KMS-11 (cell line): ENCODE measurements at regions not wholly inside any gene's neighbourhood (a gene's known extent, or its start where the extent isn't known, plus 50 kb on each side); places are given as distances from the start of the nearest gene placed in this dataset.

Experiments used
- H2AFZ ChIP-seq: fragments of 200-600 bp; sonication (generic); 2 replicates; pipeline ENCODE4 v1.6.1; 2016; ENCODE audit warnings: antibody characterized with exemption, mixed run types, low read depth
- H3K27ac ChIP-seq: fragments of 200-600 bp; sonication (generic); 2 replicates; pipeline ENCODE4 v1.6.1; 2016; ENCODE audit warnings: mild to moderate bottlenecking, mixed run types
- H3K27me3 ChIP-seq: fragments of 200-600 bp; sonication (generic); 2 replicates; pipeline ENCODE4 v1.6.1; 2017; ENCODE audit warnings: mild to moderate bottlenecking, low read depth, mixed run types, moderate library complexity; ENCODE audit not compliant: insufficient read depth
- H3K36me3 ChIP-seq: fragments of 200-600 bp; sonication (generic); 2 replicates; pipeline ENCODE4 v1.6.1; 2017; ENCODE audit warnings: mild to moderate bottlenecking, mixed run types; ENCODE audit not compliant: insufficient read depth
- H3K4me1 ChIP-seq: fragments of 200-600 bp; sonication (generic); 2 replicates; pipeline ENCODE4 v1.6.1; 2016; ENCODE audit warnings: mild to moderate bottlenecking, low read depth, mixed run types; ENCODE audit not compliant: poor library complexity, severe bottlenecking
- H3K4me2 ChIP-seq: fragments of 200-600 bp; sonication (generic); 2 replicates; pipeline ENCODE4 v1.7.0; 2016; ENCODE audit warnings: mild to moderate bottlenecking, mixed run types
- H3K4me3 ChIP-seq: fragments of 200-600 bp; sonication (generic); IDR thresholded peaks from 2 replicates; pipeline ENCODE4 v1.6.1; 2017; ENCODE audit warnings: low read depth, low read length, mixed read lengths; ENCODE audit not compliant: insufficient read depth
- H3K79me2 ChIP-seq: fragments of 200-600 bp; sonication (generic); 2 replicates; pipeline ENCODE4 v1.6.1; 2016; ENCODE audit warnings: low read depth, mixed run types; ENCODE audit not compliant: insufficient read depth
- H3K9ac ChIP-seq: fragments of 200-600 bp; sonication (generic); 2 replicates; pipeline ENCODE4 v1.6.1; 2016; ENCODE audit warnings: mild to moderate bottlenecking, mixed run types
- H4K20me1 ChIP-seq: fragments of 200-600 bp; sonication (generic); 2 replicates; pipeline ENCODE4 v1.6.1; 2016; ENCODE audit warnings: mild to moderate bottlenecking, mixed run types; ENCODE audit not compliant: insufficient read depth
- TF ChIP-seq, protein P1 (sequence below): fragments of 200-600 bp; sonication (generic); conservative IDR thresholded peaks from 2 replicates; pipeline ENCODE4 v1.6.1; 2017; ENCODE audit warnings: low read depth, mild to moderate bottlenecking, antibody characterized with exemption, low read length, moderate library complexity, mixed read lengths

DNA sequence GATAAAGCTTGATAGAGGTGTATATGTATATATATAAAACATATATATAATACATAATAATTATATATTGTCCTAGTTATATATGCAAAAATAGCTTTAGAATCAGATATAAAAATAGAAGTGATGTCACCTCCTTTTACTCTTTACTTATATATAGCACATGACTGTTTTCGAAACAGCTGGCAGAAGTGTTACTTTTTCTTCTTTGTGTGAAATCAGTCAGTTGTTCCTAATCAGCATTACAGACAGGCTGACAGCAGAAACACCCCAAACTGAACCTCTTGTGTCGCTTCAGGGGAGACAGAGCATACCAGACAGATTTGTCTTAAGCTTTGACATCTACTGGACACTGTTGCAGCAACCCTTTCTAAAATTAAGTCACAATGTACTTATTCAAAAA, 684.9 kb upstream of the CELF2 start:
- TF ChIP-seq, protein P1, sequence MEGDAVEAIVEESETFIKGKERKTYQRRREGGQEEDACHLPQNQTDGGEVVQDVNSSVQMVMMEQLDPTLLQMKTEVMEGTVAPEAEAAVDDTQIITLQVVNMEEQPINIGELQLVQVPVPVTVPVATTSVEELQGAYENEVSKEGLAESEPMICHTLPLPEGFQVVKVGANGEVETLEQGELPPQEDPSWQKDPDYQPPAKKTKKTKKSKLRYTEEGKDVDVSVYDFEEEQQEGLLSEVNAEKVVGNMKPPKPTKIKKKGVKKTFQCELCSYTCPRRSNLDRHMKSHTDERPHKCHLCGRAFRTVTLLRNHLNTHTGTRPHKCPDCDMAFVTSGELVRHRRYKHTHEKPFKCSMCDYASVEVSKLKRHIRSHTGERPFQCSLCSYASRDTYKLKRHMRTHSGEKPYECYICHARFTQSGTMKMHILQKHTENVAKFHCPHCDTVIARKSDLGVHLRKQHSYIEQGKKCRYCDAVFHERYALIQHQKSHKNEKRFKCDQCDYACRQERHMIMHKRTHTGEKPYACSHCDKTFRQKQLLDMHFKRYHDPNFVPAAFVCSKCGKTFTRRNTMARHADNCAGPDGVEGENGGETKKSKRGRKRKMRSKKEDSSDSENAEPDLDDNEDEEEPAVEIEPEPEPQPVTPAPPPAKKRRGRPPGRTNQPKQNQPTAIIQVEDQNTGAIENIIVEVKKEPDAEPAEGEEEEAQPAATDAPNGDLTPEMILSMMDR, result no peak
- H2AFZ ChIP-seq, result no peak overlapping the region
- no peaks in the 10 kb centered on the region for H3K79me2 ChIP-seq
- H3K4me2 ChIP-seq, result no peak overlapping the region
- H4K20me1 ChIP-seq, result no peaks in the 10 kb centered on the region
- H3K9ac ChIP-seq, result no peak overlapping the region
- no peaks in the 10 kb centered on the region for H3K36me3 ChIP-seq
- no peaks in the 10 kb centered on the region for H3K27me3 ChIP-seq
- H3K27ac ChIP-seq, result no peak overlapping the region
- H3K4me3 ChIP-seq, result no peak overlapping the region
- H3K4me1 ChIP-seq, result no peaks in the 10 kb centered on the region

DNA sequence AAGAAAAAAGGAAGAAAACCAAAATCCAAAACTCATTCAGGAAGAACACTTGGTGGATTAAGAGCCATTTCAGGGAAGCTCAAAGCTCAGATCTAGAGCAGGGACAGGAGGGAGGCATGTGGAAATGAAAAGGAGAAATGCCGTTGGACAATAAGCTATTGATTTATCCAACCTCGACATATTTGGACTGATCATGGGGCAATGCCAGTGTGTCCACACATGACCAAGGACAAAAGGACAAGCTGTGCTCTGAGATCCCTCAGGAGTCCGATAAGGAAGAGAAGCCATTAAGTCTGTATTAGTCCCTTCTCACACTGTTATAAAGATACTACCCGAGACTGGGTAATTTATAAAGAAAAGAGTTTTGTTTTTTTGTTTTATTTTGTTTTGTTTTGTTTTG, 684.0 kb upstream of the CELF2 start:
- H3K36me3 ChIP-seq, result no peaks in the 10 kb centered on the region
- no peaks in the 10 kb centered on the region for H3K79me2 ChIP-seq
- TF ChIP-seq, protein P1, result no peak
- H2AFZ ChIP-seq, result no peak overlapping the region
- no peak overlapping the region for H3K4me2 ChIP-seq
- H3K27ac ChIP-seq, result no peak overlapping the region
- no peak overlapping the region for H3K4me3 ChIP-seq
- no peaks in the 10 kb centered on the region for H3K27me3 ChIP-seq
- H4K20me1 ChIP-seq, result no peaks in the 10 kb centered on the region
- no peak overlapping the region for H3K9ac ChIP-seq
- H3K4me1 ChIP-seq, result no peaks in the 10 kb centered on the region

DNA sequence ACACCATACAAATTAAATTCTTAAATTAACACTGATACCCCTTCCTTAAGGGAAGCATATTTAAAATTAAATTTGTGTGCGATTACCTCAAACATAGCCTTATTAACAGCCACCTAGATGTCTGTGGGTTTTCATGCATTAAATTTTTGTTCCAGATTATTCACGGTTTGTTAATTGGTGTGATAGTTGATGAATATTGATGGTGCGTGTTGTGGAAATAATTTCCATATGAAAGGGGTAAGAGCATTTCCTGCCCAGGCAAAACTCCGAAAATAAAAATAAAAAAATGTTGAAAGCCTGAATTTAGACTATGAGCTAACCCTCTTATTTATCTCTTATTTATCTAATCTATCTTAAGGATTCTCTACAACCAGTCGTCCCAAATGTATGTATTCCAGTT, 679.3 kb upstream of the CELF2 start:
- H3K4me3 ChIP-seq, result no peak overlapping the region
- no peak overlapping the region for H3K9ac ChIP-seq
- no peaks in the 10 kb centered on the region for H4K20me1 ChIP-seq
- H3K27ac ChIP-seq, result no peak overlapping the region
- no peaks in the 10 kb centered on the region for H3K79me2 ChIP-seq
- TF ChIP-seq, protein P1, result no peak
- no peak overlapping the region for H3K4me2 ChIP-seq
- no peak overlapping the region for H2AFZ ChIP-seq
- no peaks in the 10 kb centered on the region for H3K4me1 ChIP-seq
- H3K27me3 ChIP-seq, result no peaks in the 10 kb centered on the region
- no peaks in the 10 kb centered on the region for H3K36me3 ChIP-seq

DNA sequence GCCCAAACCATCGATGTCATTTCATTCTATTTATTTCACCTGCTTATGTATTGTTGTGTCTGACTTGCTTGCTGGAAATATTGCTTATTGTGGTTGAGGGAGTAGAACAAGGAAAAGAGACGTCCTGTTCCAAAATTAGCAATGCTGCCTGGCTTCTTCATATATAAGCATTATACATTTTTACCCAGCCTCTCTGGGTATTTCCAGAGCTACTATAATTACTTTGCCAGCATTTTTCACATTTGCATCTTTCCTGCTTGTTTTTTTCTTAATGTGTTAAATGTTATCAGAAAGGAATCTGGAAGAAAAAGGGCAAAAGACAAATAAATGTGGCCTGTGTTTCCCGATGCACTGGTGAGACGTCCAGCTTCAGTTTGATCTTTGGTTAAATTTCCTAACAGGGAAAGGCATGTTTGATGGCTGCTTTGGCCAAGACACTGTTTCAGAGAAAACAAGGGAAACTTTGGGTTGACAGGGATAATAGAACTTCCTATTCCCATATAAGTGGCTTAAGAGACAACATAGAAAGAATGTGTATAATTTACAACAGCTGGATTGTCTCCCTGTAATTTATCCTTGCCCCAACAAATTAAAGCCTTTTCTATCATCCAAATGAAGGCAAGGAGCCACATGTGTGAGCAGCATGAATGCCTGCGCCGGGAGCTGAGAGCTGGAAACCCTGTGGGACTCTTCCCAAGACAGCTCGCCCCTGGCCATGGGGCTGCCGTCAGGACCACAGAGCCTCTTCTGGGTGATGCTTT, 671.1 kb upstream of the CELF2 start:
- H3K4me2 ChIP-seq, result no peak overlapping the region
- H3K9ac ChIP-seq, result no peak overlapping the region
- TF ChIP-seq, protein P1, result no peak
- H3K27ac ChIP-seq, result no peak overlapping the region
- no peaks in the 10 kb centered on the region for H4K20me1 ChIP-seq
- no peaks in the 10 kb centered on the region for H3K79me2 ChIP-seq
- H2AFZ ChIP-seq, result no peak overlapping the region
- no peaks in the 10 kb centered on the region for H3K27me3 ChIP-seq
- H3K36me3 ChIP-seq, result no peaks in the 10 kb centered on the region
- no peaks in the 10 kb centered on the region for H3K4me1 ChIP-seq
- H3K4me3 ChIP-seq, result no peak overlapping the region
